ENCODE measurements at regions not wholly inside any gene's neighbourhood (a gene's known extent, or its start where the extent isn't known, plus 50 kb on each side); places are given as distances from the start of the nearest gene placed in this dataset.

DNA sequence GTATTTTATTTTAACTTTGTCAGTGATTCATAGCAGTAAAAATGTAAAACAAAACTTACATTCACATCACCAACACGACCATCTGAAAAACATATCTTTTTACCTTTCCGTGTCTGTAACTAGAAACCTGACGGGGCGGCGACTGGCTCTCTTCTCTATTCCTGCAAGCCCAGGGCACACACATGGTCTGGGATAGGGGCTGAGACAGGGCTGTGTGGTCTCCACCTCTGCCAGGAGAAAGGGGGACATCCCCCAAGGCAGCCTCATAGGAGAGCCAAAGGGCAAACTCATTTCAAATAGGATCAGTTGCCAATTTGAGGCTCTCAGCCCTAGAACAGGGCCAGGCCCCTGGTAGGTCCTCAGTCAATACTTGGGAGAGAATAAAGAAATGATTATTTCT, 359.4 kb downstream of the TCERG1L start:
- Mint-ChIP-seq H3K4me1 (ENCODE audit: low read depth) (no peaks in the 10 kb centered on the region), H3K27me3 (ENCODE audit: low read depth) (no peaks in the 10 kb centered on the region), H3K36me3 (ENCODE audit: low read depth) (no peaks in the 10 kb centered on the region), H3K9me3 (no peaks in the 10 kb centered on the region), H3K4me3 (ENCODE audit: low read depth) (no peak overlapping the region), H3K27ac (no peak overlapping the region)
- DNase-seq (ENCODE audit: low spot score): no peak
- intact Hi-C loops (cut with micrococcal nuclease): no loop called here

DNA sequence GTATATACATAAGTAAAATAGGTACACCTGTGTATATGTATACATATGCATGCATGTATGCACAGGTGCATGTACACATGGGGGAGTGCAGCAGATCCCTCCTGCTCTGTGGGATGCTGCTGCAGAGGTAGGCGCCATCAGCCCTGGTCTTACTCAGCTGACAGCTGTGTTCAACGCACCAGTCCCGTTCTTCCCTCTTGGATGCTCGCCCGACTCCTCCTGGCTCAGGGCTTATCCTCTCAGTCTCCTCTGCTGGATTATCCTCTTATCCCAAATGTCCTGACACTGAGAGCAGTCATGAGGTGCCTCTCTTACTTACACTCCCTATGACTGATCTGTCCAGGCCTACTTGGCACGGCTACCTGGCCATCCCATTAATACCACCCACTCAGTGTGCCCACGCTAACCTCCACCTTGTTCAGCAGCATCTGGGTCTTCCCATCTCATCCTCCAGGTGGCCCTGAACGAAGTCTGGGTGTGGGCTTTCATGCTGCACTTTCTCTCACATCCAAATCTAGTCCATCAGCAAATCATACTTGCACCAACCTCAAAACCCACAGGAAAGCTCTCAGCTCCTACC, 357.1 kb downstream of the TCERG1L start:
- H3K4me3 Mint-ChIP-seq (ENCODE audit: low read depth): no peak overlapping the region
- H3K27ac Mint-ChIP-seq: no peak overlapping the region
- intact Hi-C loops (cut with micrococcal nuclease): no loop called here
- H3K9me3 Mint-ChIP-seq: no peaks in the 10 kb centered on the region
- H3K27me3 Mint-ChIP-seq (ENCODE audit: low read depth): no peaks in the 10 kb centered on the region
- H3K36me3 Mint-ChIP-seq (ENCODE audit: low read depth): no peaks in the 10 kb centered on the region
- DNase-seq (ENCODE audit: low spot score): no peak
- no peaks in the 10 kb centered on the region for H3K4me1 Mint-ChIP-seq (ENCODE audit: low read depth)

DNA sequence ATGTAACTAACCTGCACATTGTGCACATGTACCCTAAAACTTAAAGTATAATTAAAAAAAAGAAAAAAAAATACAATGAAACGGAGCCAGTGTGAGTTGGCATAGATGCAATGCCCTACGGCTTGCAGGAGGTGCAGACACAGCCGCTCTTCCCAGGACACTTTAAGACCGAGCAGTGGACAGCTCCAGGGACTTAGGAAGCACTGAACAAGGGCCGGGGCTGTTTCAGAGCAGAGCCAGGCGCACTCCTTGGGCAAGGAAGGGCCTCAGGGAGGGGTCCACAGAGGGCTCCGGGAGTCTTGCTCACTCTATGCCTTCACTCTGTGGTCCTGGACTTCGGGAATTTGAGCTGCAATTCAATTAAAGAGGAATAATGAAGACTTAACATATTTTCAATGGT, 355.3 kb downstream of the TCERG1L start:
- Mint-ChIP-seq H3K4me3 (ENCODE audit: low read depth) (no peak overlapping the region), H3K9me3 (no peaks in the 10 kb centered on the region), H3K27ac (no peak overlapping the region), H3K4me1 (ENCODE audit: low read depth) (no peaks in the 10 kb centered on the region), H3K27me3 (ENCODE audit: low read depth) (no peaks in the 10 kb centered on the region), H3K36me3 (ENCODE audit: low read depth) (no peaks in the 10 kb centered on the region)
- no peak for DNase-seq (ENCODE audit: low spot score)
- intact Hi-C loops (cut with micrococcal nuclease): no loop called here

DNA sequence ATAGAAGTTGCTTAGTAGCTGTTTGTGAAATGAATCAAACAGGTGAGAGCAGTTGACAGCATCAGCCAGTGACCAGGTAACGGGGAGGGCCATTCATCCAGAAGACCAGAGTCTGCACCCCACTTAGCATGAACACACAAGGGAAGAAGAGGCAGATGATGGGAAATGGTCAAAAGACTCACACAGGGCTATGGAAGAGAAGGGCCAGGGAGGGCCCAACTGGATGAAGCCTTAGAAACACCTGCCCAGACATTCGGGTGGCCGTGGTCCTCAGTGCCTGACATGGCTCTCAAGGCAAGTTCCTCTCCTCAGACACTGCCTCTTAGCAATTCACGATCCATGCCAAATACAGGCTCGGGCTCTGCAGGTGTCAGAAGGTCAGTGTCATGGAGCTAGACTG, 354.1 kb downstream of the TCERG1L start:
- Mint-ChIP-seq H3K4me3 (ENCODE audit: low read depth) (no peak overlapping the region), H3K36me3 (ENCODE audit: low read depth) (no peaks in the 10 kb centered on the region), H3K4me1 (ENCODE audit: low read depth) (no peaks in the 10 kb centered on the region), H3K9me3 (no peaks in the 10 kb centered on the region), H3K27ac (no peak overlapping the region), H3K27me3 (ENCODE audit: low read depth) (no peaks in the 10 kb centered on the region)
- intact Hi-C loops (cut with micrococcal nuclease): no loop called here
- DNase-seq (ENCODE audit: low spot score): no peak

DNA sequence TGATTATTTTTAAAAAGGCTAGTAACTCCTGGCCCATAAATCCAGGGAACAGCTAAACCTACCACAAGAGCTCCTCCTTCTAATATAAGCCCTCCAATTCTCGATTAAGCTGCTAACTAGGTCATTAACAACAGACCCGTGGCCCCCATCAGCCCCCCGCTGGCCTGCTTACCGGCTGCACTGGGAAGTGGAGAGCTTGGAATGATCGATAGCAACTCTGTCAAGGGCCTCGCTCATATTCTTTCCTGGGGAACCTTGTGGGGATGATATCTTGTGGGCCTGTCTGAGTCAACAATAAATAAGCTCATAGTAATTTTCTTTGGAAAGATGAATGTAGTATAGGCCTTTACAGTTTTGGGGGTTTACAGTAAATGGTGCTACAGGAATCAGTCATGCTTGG, 353.5 kb downstream of the TCERG1L start:
- H3K4me1 Mint-ChIP-seq (ENCODE audit: low read depth): no peaks in the 10 kb centered on the region
- H3K36me3 Mint-ChIP-seq (ENCODE audit: low read depth): no peaks in the 10 kb centered on the region
- no peak for DNase-seq (ENCODE audit: low spot score)
- no peak overlapping the region for H3K4me3 Mint-ChIP-seq (ENCODE audit: low read depth)
- H3K27ac Mint-ChIP-seq: no peak overlapping the region
- no peaks in the 10 kb centered on the region for H3K27me3 Mint-ChIP-seq (ENCODE audit: low read depth)
- intact Hi-C loops (cut with micrococcal nuclease): no loop called here
- H3K9me3 Mint-ChIP-seq: no peaks in the 10 kb centered on the region

DNA sequence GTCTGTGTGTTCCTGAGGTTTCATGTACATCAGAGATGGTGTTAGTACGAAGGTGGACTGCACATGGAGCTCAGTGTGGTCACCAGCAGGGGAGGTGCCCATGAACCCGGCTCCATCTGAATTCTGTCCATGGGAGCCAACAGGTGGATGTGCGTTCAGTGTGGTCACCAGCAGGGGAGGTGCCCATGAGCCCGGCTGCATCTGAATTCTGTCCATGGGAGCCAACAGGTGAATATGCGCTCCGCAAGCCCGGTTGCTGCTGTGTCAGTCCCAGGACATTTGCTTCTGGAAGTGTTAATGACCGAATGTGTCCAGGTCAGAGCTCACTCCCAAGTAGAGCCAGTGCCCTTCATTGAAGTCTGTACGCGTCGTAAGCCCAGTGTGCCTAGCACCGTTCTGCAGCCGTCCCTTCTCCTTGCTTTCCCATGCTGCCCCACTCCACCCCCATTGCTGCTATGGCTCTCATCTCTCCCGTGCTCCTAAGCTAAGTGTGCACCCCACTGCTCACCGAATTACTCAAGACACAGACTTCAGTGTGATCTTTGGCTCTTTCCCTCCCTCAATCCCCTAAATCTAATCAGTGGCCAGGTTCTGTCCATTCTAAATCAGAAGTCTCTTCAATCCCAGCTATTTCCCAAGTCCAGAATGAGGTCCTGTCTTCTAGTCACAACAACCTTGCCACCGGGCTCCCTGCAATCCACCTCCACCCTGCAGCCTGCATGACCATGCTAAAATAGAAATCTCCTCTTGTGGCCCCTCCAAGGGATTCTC, 352.4 kb downstream of the TCERG1L start:
- H3K36me3 Mint-ChIP-seq (ENCODE audit: low read depth): no peaks in the 10 kb centered on the region
- no peaks in the 10 kb centered on the region for H3K4me1 Mint-ChIP-seq (ENCODE audit: low read depth)
- no peak overlapping the region for H3K27ac Mint-ChIP-seq
- H3K27me3 Mint-ChIP-seq (ENCODE audit: low read depth): no peaks in the 10 kb centered on the region
- DNase-seq (ENCODE audit: low spot score): no peak
- H3K9me3 Mint-ChIP-seq: no peaks in the 10 kb centered on the region
- intact Hi-C loops (cut with micrococcal nuclease): no loop called here
- no peak overlapping the region for H3K4me3 Mint-ChIP-seq (ENCODE audit: low read depth)

DNA sequence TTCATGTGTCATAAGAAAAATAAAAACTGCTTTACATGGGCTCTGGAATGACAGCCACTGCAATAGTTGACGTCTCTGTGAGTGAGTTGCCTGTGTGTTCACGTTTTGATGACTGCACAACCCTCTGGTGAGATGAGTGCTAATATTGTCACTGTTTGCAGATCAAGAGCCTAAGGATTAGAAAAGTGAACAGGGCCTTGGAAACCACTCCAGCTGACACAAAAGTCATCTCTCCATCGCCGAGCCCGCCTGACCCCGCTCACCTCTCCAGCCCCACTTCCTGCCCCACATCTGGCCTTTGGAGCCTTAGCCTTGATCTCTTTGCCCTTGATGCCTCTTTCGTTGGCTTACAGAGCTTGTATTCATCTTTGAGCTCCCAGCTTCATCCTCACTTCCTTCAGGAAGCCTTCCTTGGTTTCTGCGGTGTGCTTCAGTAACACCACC, 351.7 kb downstream of the TCERG1L start:
- Mint-ChIP-seq H3K27ac (no peak overlapping the region), H3K36me3 (ENCODE audit: low read depth) (no peaks in the 10 kb centered on the region), H3K4me1 (ENCODE audit: low read depth) (no peaks in the 10 kb centered on the region), H3K27me3 (ENCODE audit: low read depth) (no peaks in the 10 kb centered on the region), H3K9me3 (no peaks in the 10 kb centered on the region), H3K4me3 (ENCODE audit: low read depth) (no peak overlapping the region)
- DNase-seq (ENCODE audit: low spot score): no peak
- intact Hi-C loops (cut with micrococcal nuclease): no loop called here

DNA sequence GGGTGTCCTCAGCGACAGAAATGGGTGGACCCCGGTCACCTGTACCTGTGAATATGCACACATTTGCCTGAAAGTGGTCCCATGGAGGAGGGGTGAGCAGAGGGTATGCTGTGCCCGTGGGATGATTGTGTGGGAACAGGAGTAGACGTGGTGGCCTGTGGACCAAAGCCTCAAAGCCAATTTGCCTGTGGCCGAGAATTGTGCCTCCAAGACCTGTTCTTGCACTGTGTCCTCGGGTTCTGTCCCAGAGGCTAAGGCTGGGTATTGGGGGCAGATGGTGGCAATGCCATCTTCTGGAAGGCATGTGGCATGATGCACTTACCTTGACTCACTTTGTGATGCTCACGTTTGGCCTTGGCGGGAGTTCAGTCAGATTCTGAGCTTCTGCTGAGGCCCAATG, 351.0 kb downstream of the TCERG1L start:
- Mint-ChIP-seq H3K27me3 (ENCODE audit: low read depth) (no peaks in the 10 kb centered on the region), H3K4me3 (ENCODE audit: low read depth) (no peak overlapping the region)
- intact Hi-C loops (cut with micrococcal nuclease): no loop called here

DNA sequence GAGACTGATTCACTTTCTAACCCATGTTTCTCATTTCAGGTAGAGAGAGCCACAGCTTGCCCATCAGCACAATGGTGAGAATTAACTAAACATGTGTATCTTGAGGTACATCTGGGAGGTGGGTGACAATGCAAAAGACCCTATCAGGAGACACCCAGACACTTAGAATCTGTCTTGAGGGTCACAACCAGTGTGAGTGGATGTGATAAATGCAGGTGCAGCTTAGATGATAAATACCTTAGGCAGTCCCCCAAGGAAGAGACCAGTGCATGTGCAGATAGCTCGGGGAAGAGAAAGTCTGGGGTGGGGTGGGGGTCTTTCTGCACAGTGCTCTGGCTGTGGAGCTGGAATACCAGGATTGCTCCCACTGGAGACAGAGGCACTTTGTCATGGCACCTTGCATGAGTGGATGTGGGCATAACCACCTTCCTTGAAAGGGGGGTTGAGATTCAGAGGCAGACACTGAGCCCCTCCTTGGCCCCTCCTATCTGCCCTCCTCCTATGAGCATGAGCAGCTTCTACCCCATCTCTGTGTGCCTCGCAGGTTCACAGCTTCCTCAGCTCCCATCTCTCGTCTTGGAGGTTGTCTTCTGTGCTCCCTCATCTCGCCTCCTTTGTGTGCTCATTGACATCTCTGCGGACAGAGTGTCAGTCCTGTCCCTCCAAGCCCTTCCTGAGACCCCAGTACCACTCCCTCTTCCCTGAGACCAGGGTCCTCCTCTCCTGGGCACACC, 349.8 kb downstream of the TCERG1L start:
- Mint-ChIP-seq H3K27ac (no peak overlapping the region), H3K36me3 (ENCODE audit: low read depth) (no peaks in the 10 kb centered on the region), H3K27me3 (ENCODE audit: low read depth) (no peaks in the 10 kb centered on the region), H3K4me1 (ENCODE audit: low read depth) (no peaks in the 10 kb centered on the region), H3K9me3 (no peaks in the 10 kb centered on the region), H3K4me3 (ENCODE audit: low read depth) (no peak overlapping the region)
- no peak for DNase-seq (ENCODE audit: low spot score)
- intact Hi-C loops (cut with micrococcal nuclease): no loop called here

More for the DNA sequence above, 351.0 kb downstream of the TCERG1L start:
- no peak for DNase-seq (ENCODE audit: low spot score)
- H3K27ac Mint-ChIP-seq: no peak overlapping the region
- H3K9me3 Mint-ChIP-seq: no peaks in the 10 kb centered on the region
- no peaks in the 10 kb centered on the region for H3K4me1 Mint-ChIP-seq (ENCODE audit: low read depth)
- H3K36me3 Mint-ChIP-seq (ENCODE audit: low read depth): no peaks in the 10 kb centered on the region

DNA sequence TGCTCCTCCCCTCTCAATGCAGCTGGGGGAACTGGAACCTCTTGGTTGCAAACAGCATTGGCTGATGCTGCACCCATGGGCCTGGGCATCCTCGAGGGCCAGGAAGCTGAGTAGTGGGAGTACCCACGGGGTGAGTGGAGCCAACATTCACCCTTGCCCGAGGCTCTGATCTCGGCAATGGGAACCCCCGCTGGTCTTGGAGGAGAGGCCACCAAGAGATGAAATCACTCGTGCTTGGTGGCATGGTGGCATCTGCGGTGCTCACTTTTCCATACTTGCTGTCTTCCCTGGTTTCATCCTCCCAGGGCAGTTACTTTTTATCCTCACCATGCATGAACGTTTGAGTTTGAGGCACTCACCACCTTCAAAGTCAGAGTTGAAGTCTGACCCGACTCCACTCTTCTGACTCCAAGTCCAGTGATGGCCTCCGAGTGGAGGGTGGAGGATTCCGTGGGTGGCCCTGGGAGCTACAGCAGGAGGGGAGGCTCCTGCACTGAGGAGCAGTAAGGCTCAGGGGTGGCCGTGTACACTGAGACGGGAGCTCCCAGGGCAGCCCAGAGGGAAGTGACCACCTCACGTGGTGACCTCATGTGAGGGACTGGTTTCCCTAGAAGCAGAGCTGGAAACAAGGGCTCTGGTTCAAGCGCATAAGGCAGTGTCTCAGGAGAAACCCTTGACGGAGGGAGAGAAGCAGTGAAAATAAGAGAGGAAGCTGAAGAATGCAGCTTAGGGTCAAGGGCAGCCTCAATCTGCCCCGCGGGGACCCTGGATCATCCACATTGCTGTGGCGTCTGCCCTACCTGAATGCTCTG, 349.1 kb downstream of the TCERG1L start:
- Mint-ChIP-seq H3K9me3 (no peaks in the 10 kb centered on the region), H3K36me3 (ENCODE audit: low read depth) (no peaks in the 10 kb centered on the region), H3K4me3 (ENCODE audit: low read depth) (no peak overlapping the region), H3K27me3 (ENCODE audit: low read depth) (no peaks in the 10 kb centered on the region), H3K4me1 (ENCODE audit: low read depth) (no peaks in the 10 kb centered on the region), H3K27ac (no peak overlapping the region)
- no peak for DNase-seq (ENCODE audit: low spot score)
- intact Hi-C loops (cut with micrococcal nuclease): no loop called here

DNA sequence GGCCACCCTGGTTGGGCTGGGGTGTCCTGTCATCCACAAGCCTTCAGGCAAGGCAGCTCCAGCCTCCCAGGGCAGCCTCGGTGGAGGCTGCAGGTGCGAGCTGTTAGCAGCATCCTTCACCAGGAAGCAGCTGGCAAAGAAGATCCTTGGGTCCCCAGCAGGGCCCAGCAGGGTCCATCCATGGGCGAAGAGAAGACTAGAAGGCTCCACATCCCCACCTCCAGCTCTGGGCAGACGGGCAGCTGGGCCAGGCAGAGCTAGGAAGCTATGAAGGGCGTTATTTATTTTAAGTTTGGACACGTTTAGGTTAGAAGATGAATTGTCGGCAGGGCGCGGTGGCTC, 348.5 kb downstream of the TCERG1L start:
- Mint-ChIP-seq H3K36me3 (ENCODE audit: low read depth) (no peaks in the 10 kb centered on the region), H3K9me3 (no peaks in the 10 kb centered on the region), H3K4me1 (ENCODE audit: low read depth) (no peaks in the 10 kb centered on the region), H3K4me3 (ENCODE audit: low read depth) (no peak overlapping the region), H3K27me3 (ENCODE audit: low read depth) (no peaks in the 10 kb centered on the region), H3K27ac (no peak overlapping the region)
- DNase-seq (ENCODE audit: low spot score): no peak
- intact Hi-C loops (cut with micrococcal nuclease): no loop called here

DNA sequence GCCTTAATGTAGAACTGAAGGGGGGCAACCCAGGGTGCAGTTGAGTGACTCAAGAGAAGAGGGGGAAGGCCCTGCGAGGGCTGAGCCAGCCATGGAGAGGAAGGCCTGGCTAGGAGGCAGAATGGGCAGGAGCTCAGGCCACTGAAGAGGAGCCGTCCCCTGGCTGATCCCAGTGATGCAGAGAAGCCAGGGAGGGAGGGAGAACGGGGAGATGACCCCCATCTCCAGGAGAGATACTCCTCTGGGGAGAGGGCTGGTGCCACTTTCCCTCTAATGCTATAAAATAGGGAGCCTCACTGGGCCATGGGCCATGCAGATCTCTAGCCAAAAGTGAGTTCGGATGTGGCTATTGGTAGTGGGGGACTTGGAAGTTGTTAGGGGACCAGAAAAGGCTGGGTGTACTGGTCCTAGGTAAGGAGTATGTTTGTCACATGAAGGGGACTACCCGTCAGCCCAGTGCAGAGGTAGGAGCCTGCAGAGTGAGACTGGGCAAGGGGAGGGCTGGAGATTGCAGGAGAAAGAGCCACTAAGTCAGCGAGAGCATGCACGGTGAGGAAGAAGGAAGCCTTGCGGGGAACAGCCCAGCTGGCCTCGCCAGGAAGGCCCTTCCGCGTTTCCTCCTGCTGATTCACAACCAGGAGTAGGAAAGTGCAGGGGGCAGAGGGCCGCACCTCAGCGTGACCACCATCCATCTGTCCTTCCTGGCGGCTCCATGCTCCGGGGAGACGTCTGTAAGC, 347.6 kb downstream of the TCERG1L start:
- Mint-ChIP-seq H3K36me3 (ENCODE audit: low read depth) (no peaks in the 10 kb centered on the region), H3K27me3 (ENCODE audit: low read depth) (no peaks in the 10 kb centered on the region), H3K27ac (no peak overlapping the region), H3K4me3 (ENCODE audit: low read depth) (no peak overlapping the region), H3K9me3 (no peaks in the 10 kb centered on the region), H3K4me1 (ENCODE audit: low read depth) (no peaks in the 10 kb centered on the region)
- DNase-seq (ENCODE audit: low spot score): no peak
- intact Hi-C loops (cut with micrococcal nuclease): no loop called here
